SK-N-SH (cell line): ENCODE measurements at regions not wholly inside any gene's neighbourhood (a gene's known extent, or its start where the extent isn't known, plus 50 kb on each side); places are given as distances from the start of the nearest gene placed in this dataset.

Experiments
- CTCF ChIA-PET: fragments of 300-600, 350-600 bp; formaldehyde crosslinking; extraction: SDS; loops from one replicate; lab custom pipeline; 2021; lab: Yijun Ruan, JAX
- POLR2A ChIA-PET: fragments of 350-600 bp; sonication (Branson Sonifier 250); formaldehyde crosslinking; extraction: SDS; loops from one replicate; lab custom pipeline; 2020; ENCODE audit warnings: antibody characterized with exemption, inconsistent platforms; lab: Yijun Ruan, JAX
- DNase-seq: peaks from one replicate; pipeline ENCODE4 v3.0.0; 2012
- H2AFZ ChIP-seq: fragments of 200-600 bp; sonication (generic); 2 replicates; pipeline ENCODE4 v1.8.1; 2016; ENCODE audit warnings: antibody characterized with exemption, mild to moderate bottlenecking, low read depth
- H3F3A ChIP-seq: fragments of 200-600 bp; sonication (generic); replicated peaks from 2 replicates; pipeline ENCODE3; 2016; ENCODE audit warnings: antibody characterized with exemption, mild to moderate bottlenecking; ENCODE audit not compliant: insufficient read depth
- H3K27ac ChIP-seq, 2 experiments: fragments of 200-500 bp in 1 of 2; fragments of 200-600 bp in 1 of 2; sonication (Bioruptor generic) in 1 of 2; sonication (generic), shearing (Covaris generic) in 1 of 2; 2 replicates each; pipeline versions ENCODE4 v1.5.1 to v1.6.1; 2014 to 2016; ENCODE audit warnings: low read depth in 2 of 2, inconsistent platforms in 1 of 2, low read length in 1 of 2, mild to moderate bottlenecking in 1 of 2, mixed read lengths in 1 of 2
- H3K27me3 ChIP-seq: fragments of 200-600 bp; sonication (generic), shearing (Covaris generic); 2 replicates; pipeline ENCODE4 v1.6.1; 2016; ENCODE audit warnings: mixed run types; ENCODE audit not compliant: insufficient read depth
- H3K36me3 ChIP-seq, 2 experiments: fragments of 200-500 bp in 1 of 2; fragments of 200-600 bp in 1 of 2; sonication (Bioruptor generic) in 1 of 2; sonication (generic) in 1 of 2; replicated peaks in 1 of 2; 2 replicates each; pipeline versions ENCODE3 to v1.5.1; 2014 to 2016; ENCODE audit warnings: low read length in 1 of 2, mild to moderate bottlenecking in 1 of 2; ENCODE audit not compliant: insufficient read depth in 2 of 2, control insufficient read depth in 1 of 2
- H3K4me1 ChIP-seq, 2 experiments: fragments of 200-500 bp in 1 of 2; fragments of 200-600 bp in 1 of 2; sonication (Bioruptor generic) in 1 of 2; sonication (generic), shearing (Covaris generic) in 1 of 2; 2 replicates each; pipeline versions ENCODE4 v1.5.1 to v1.6.1; 2014 to 2016; ENCODE audit warnings: low read depth in 1 of 2, low read length in 1 of 2, mixed run types in 1 of 2; ENCODE audit not compliant: insufficient read depth in 2 of 2, control insufficient read depth in 1 of 2
- H3K4me2 ChIP-seq: fragments of 200-600 bp; sonication (generic), shearing (Covaris generic); 2 replicates; pipeline ENCODE4 v1.6.1; 2017; ENCODE audit warnings: mixed run types
- H3K4me3 ChIP-seq, 2 experiments: fragments of 200-500 bp in 1 of 2; fragments of 200-600 bp in 1 of 2; sonication (Bioruptor generic) in 1 of 2; sonication (generic), shearing (Covaris generic) in 1 of 2; 2 replicates each; pipeline versions ENCODE4 v1.5.1 to v1.8.1; 2014 to 2016; ENCODE audit warnings: low read depth in 2 of 2, inconsistent platforms in 1 of 2, low read length in 1 of 2, mild to moderate bottlenecking in 1 of 2, mixed read lengths in 1 of 2, moderate library complexity in 1 of 2
- H3K79me2 ChIP-seq: fragments of 200-600 bp; sonication (generic); 2 replicates; pipeline ENCODE4 v1.8.1; 2017; ENCODE audit warnings: mild to moderate bottlenecking; ENCODE audit not compliant: insufficient read depth
- H3K9ac ChIP-seq: fragments of 200-600 bp; sonication (generic); 2 replicates; pipeline ENCODE4 v1.6.1; 2017; ENCODE audit warnings: mixed run types
- H3K9me2 ChIP-seq: fragments of 200-600 bp; sonication (generic); 2 replicates; pipeline ENCODE4 v1.6.1; 2017; ENCODE audit warnings: mixed run types
- H3K9me3 ChIP-seq: fragments of 200-600 bp; sonication (generic); 2 replicates; pipeline ENCODE4 v1.6.1; 2017; ENCODE audit warnings: mixed run types, mild to moderate bottlenecking, moderate library complexity
- H4K20me1 ChIP-seq: fragments of 200-600 bp; sonication (generic); 2 replicates; pipeline ENCODE4 v1.6.1; 2017; ENCODE audit warnings: mild to moderate bottlenecking, mixed run types; ENCODE audit not compliant: insufficient read depth
- CHD2 ChIP-seq: fragments of 150-350 bp; IDR thresholded peaks from 2 replicates; pipeline ENCODE4 v1.6.1; 2018; ENCODE audit warnings: low read length; ENCODE audit not compliant: partially characterized antibody
- EP300 ChIP-seq, 2 experiments: IDR thresholded peaks; 2 replicates each; pipeline versions ENCODE4 v1.4.0 to v1.6.1; 2012; ENCODE audit warnings: borderline replicate concordance in 1 of 2, low read depth in 1 of 2, low read length in 1 of 2
- EZH2phosphoT487 ChIP-seq: fragments of 200-600 bp; sonication (generic); IDR thresholded peaks from 2 replicates; pipeline ENCODE4 v1.6.1; 2017; ENCODE audit warnings: low read depth, mixed run types, mild to moderate bottlenecking, antibody characterized with exemption, moderate library complexity, borderline replicate concordance
- FOXJ3 ChIP-seq: sonication (generic); formaldehyde crosslinking; IDR thresholded peaks from 2 replicates; pipeline ENCODE4 v1.5.1; 2020; ENCODE audit warnings: mild to moderate bottlenecking, missing genetic modification reagents
- JUND ChIP-seq: IDR thresholded peaks from 2 replicates; pipeline ENCODE4 v1.4.0; 2012
- MEF2A ChIP-seq: IDR thresholded peaks from 2 replicates; pipeline ENCODE4 v1.4.0; 2012; ENCODE audit warnings: low read depth, borderline replicate concordance
- NFIC ChIP-seq: IDR thresholded peaks from 2 replicates; pipeline ENCODE4 v1.4.0; 2012; ENCODE audit warnings: borderline replicate concordance
- NRF1 ChIP-seq: IDR thresholded peaks from 2 replicates; pipeline ENCODE4 v1.6.1; 2012; ENCODE audit warnings: low read depth, mild to moderate bottlenecking, low read length
- POLR2AphosphoS5 ChIP-seq: IDR thresholded peaks from 2 replicates; pipeline ENCODE4 v1.6.1; 2012; ENCODE audit warnings: low read depth, low read length
- RAD21 ChIP-seq: IDR thresholded peaks from 2 replicates; pipeline ENCODE4 v1.6.1; 2012; ENCODE audit warnings: mild to moderate bottlenecking, low read length
- RFX5 ChIP-seq: IDR thresholded peaks from 2 replicates; pipeline ENCODE4 v1.6.1; 2012; ENCODE audit warnings: mild to moderate bottlenecking, improper control_type of control experiment, low read length
- RXRA ChIP-seq: IDR thresholded peaks from 2 replicates; pipeline ENCODE4 v1.4.0; 2012; ENCODE audit warnings: low read depth, mild to moderate bottlenecking, borderline replicate concordance
- SIN3A ChIP-seq: IDR thresholded peaks from 2 replicates; pipeline ENCODE4 v1.6.1; 2012; ENCODE audit warnings: low read depth, mild to moderate bottlenecking, low read length, moderate library complexity, borderline replicate concordance
- SMC3 ChIP-seq: IDR thresholded peaks from 2 replicates; pipeline ENCODE4 v1.6.1; 2012; ENCODE audit warnings: low read depth, low read length, improper control_type of control experiment
- TAF1 ChIP-seq: IDR thresholded peaks from 2 replicates; pipeline ENCODE4 v1.6.1; 2012; ENCODE audit warnings: low read depth, mild to moderate bottlenecking, low read length, moderate library complexity, borderline replicate concordance
- YY1 ChIP-seq: IDR thresholded peaks from 2 replicates; pipeline ENCODE4 v1.4.0; 2012; ENCODE audit warnings: low read depth, mild to moderate bottlenecking
- WGBS: methylation state at CpG from one replicate; pipeline ENCODE4 v1.1.6; 2017; ENCODE audit warnings: low lambda C conversion rate; 5-methylcytosine and 5-hydroxymethylcytosine counted together
- TF ChIP-seq, protein P1 (sequence below): fragments of 150-350 bp; IDR thresholded peaks from 2 replicates; pipeline ENCODE4 v1.6.1; 2016; ENCODE audit warnings: mild to moderate bottlenecking, low read depth, low read length
- TF ChIP-seq, protein P2 (sequence below): IDR thresholded peaks from 2 replicates; pipeline ENCODE4; 2012
- TF ChIP-seq, protein P3 (sequence below): IDR thresholded peaks from 2 replicates; pipeline ENCODE4 v1.6.1; 2012; ENCODE audit warnings: mild to moderate bottlenecking, low read depth, low read length, moderate library complexity
- TF ChIP-seq, protein P4 (sequence below): IDR thresholded peaks from 2 replicates; pipeline ENCODE4 v1.4.0; 2012; ENCODE audit warnings: low read depth, borderline replicate concordance
- TF ChIP-seq, protein P5 (sequence below): IDR thresholded peaks from 2 replicates; pipeline ENCODE4 v1.4.0; 2012; ENCODE audit warnings: low read depth

DNA sequence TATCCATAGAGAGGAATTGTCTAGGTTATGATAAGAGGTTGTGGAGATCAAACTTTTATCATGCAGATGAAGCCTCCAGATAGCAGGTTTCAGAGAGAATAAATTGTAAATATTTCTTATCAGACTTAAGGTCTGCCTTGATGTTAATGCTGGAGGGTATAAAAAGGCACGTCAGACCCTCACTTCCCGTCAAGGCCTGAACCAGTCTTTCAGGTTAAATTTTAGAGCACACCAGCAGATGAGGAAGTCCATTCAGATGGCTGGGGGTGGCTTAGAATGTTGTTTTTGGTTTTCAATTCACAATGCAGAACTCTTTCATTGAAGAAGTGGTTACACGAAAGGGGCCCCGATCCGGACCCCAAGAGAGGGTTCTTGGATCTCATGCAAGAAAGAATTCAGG, 144.4 kb upstream of the FBXO11 start:
- no peak overlapping the region for H3K27ac ChIP-seq
- no peak for DNase-seq
- ChIA-PET CTCF (no interaction called here), POLR2A (no interaction called here)
- H3K9me2 ChIP-seq, result no peaks in the 10 kb centered on the region
- no peaks in the 10 kb centered on the region for H3K4me1 ChIP-seq
- no peak overlapping the region for H3K4me2 ChIP-seq
- no peaks in the 10 kb centered on the region for H3K27me3 ChIP-seq
- H3K36me3 ChIP-seq, result no peaks in the 10 kb centered on the region
- H3K9me3 ChIP-seq, result no peaks in the 10 kb centered on the region
- no peak overlapping the region for H2AFZ ChIP-seq
- no peaks in the 10 kb centered on the region for H4K20me1 ChIP-seq
- H3F3A ChIP-seq, result no peaks in the 10 kb centered on the region
- H3K4me3 ChIP-seq, result no peak overlapping the region
- H3K9ac ChIP-seq, result no peak overlapping the region
- H3K79me2 ChIP-seq, result no peaks in the 10 kb centered on the region
- WGBS, result 19% methylated on average over 5 of the region's 5 CpGs
- no peak for TF ChIP-seq RXRA
- TF ChIP-seq YY1, result no peak
- no peak for TF ChIP-seq FOXJ3
- no peak for TF ChIP-seq SIN3A
- TF ChIP-seq, protein P1, sequence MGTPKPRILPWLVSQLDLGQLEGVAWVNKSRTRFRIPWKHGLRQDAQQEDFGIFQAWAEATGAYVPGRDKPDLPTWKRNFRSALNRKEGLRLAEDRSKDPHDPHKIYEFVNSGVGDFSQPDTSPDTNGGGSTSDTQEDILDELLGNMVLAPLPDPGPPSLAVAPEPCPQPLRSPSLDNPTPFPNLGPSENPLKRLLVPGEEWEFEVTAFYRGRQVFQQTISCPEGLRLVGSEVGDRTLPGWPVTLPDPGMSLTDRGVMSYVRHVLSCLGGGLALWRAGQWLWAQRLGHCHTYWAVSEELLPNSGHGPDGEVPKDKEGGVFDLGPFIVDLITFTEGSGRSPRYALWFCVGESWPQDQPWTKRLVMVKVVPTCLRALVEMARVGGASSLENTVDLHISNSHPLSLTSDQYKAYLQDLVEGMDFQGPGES, result no peak
- TF ChIP-seq, protein P2, sequence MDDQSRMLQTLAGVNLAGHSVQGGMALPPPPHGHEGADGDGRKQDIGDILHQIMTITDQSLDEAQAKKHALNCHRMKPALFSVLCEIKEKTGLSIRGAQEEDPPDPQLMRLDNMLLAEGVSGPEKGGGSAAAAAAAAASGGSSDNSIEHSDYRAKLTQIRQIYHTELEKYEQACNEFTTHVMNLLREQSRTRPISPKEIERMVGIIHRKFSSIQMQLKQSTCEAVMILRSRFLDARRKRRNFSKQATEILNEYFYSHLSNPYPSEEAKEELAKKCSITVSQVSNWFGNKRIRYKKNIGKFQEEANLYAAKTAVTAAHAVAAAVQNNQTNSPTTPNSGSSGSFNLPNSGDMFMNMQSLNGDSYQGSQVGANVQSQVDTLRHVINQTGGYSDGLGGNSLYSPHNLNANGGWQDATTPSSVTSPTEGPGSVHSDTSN, result no peak
- no peak for TF ChIP-seq JUND
- no peak for TF ChIP-seq NRF1
- TF ChIP-seq RFX5, result no peak
- TF ChIP-seq EP300 (IDR thresholded peaks at IDR 0.05; ENCODE audit: borderline replicate concordance in 1 of 2, low read depth in 1 of 2, low read length in 1 of 2), result no peak

DNA sequence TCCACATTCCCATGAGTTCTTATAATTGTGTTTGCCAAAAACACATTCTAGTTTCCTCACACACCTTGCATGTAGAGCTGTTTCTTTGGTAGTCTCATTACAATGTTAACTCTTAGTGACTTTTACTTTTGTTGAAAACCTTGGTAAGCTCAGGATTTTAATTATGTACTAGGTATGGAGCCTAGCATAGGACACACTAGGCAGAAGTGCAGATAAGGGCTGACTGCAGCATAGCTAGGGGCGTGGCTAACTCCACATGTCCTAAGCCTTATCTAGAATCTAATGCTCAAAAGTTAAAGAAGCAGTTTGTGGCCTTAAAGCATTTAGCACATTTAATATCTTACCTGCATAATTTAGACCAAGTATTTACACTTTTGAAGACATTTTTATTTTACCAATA, 153.7 kb upstream of the FBXO11 start:
- 17% methylated on average over 1 of the region's 1 CpG for WGBS
- no peak overlapping the region for H3K27ac ChIP-seq
- CTCF ChIA-PET, result interaction anchor here (1.0 kb wide), 1 partner anchor 47 kb away, joined by 3 read pairs; no protein-coding TSS in a partner anchor
- no peak for TF ChIP-seq NFIC
- TF ChIP-seq, protein P3, sequence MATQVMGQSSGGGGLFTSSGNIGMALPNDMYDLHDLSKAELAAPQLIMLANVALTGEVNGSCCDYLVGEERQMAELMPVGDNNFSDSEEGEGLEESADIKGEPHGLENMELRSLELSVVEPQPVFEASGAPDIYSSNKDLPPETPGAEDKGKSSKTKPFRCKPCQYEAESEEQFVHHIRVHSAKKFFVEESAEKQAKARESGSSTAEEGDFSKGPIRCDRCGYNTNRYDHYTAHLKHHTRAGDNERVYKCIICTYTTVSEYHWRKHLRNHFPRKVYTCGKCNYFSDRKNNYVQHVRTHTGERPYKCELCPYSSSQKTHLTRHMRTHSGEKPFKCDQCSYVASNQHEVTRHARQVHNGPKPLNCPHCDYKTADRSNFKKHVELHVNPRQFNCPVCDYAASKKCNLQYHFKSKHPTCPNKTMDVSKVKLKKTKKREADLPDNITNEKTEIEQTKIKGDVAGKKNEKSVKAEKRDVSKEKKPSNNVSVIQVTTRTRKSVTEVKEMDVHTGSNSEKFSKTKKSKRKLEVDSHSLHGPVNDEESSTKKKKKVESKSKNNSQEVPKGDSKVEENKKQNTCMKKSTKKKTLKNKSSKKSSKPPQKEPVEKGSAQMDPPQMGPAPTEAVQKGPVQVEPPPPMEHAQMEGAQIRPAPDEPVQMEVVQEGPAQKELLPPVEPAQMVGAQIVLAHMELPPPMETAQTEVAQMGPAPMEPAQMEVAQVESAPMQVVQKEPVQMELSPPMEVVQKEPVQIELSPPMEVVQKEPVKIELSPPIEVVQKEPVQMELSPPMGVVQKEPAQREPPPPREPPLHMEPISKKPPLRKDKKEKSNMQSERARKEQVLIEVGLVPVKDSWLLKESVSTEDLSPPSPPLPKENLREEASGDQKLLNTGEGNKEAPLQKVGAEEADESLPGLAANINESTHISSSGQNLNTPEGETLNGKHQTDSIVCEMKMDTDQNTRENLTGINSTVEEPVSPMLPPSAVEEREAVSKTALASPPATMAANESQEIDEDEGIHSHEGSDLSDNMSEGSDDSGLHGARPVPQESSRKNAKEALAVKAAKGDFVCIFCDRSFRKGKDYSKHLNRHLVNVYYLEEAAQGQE, result no peak
- no peak for TF ChIP-seq SMC3
- TF ChIP-seq, protein P4, sequence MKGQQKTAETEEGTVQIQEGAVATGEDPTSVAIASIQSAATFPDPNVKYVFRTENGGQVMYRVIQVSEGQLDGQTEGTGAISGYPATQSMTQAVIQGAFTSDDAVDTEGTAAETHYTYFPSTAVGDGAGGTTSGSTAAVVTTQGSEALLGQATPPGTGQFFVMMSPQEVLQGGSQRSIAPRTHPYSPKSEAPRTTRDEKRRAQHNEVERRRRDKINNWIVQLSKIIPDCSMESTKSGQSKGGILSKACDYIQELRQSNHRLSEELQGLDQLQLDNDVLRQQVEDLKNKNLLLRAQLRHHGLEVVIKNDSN, result no peak
- no peak for TF ChIP-seq MEF2A
- TF ChIP-seq RAD21, result no peak
- no peak for TF ChIP-seq CHD2
- no peak for TF ChIP-seq TAF1
- TF ChIP-seq, protein P2, result no peak
- TF ChIP-seq EP300 (IDR thresholded peaks at IDR 0.05; ENCODE audit: borderline replicate concordance in 1 of 2, low read depth in 1 of 2, low read length in 1 of 2), result no peak
- TF ChIP-seq EZH2phosphoT487, result no peak
- no peak for TF ChIP-seq POLR2AphosphoS5
- TF ChIP-seq, protein P5, sequence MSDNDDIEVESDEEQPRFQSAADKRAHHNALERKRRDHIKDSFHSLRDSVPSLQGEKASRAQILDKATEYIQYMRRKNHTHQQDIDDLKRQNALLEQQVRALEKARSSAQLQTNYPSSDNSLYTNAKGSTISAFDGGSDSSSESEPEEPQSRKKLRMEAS, result no peak

More for the DNA sequence above, 153.7 kb upstream of the FBXO11 start:
- no peaks in the 10 kb centered on the region for H3K4me1 ChIP-seq
- no peaks in the 10 kb centered on the region for H3K79me2 ChIP-seq
- H4K20me1 ChIP-seq, result no peaks in the 10 kb centered on the region
- no peaks in the 10 kb centered on the region for H3K9me2 ChIP-seq
- no peak overlapping the region for H3K9ac ChIP-seq
- POLR2A ChIA-PET, result no interaction called here
- no peaks in the 10 kb centered on the region for H3K9me3 ChIP-seq
- no peaks in the 10 kb centered on the region for H3K27me3 ChIP-seq
- no peak overlapping the region for H2AFZ ChIP-seq
- H3F3A ChIP-seq, result no peaks in the 10 kb centered on the region
- DNase-seq, result no peak
- no peak overlapping the region for H3K4me2 ChIP-seq
- no peaks in the 10 kb centered on the region for H3K36me3 ChIP-seq
- no peak overlapping the region for H3K4me3 ChIP-seq
